ENCODE measurements at regions not wholly inside any gene's neighbourhood (a gene's known extent, or its start where the extent isn't known, plus 50 kb on each side); places are given as distances from the start of the nearest gene placed in this dataset.

- TF ChIP-seq RXRA (IDR thresholded peaks at IDR 0.05; ENCODE audit: insufficient read depth, low read depth, low read length), result no peak
- TF ChIP-seq GABPA (IDR thresholded peaks at IDR 0.05; ENCODE audit: borderline replicate concordance, insufficient read depth, low read length), result no peak
- no peak for TF ChIP-seq SP1 (IDR thresholded peaks at IDR 0.05; ENCODE audit: low read depth, low read length)
- TF ChIP-seq CTCF (IDR thresholded peaks at IDR 0.05; ENCODE audit: control extremely low read depth in 1 of 3, insufficient read depth in 1 of 3, low read depth in 1 of 3, low read length in 3 of 3), result no peak
- no peak for TF ChIP-seq POLR2A (IDR thresholded peaks at IDR 0.05; ENCODE audit: control extremely low read depth in 1 of 2, low read depth in 2 of 2, low read length in 2 of 2)
These were observed 1253.8 kb downstream of the MRPL39 start for GRCh38 chr21:24353492-24353891.
